SK-N-SH (cell line): ENCODE measurements at regions not wholly inside any gene's neighbourhood (a gene's known extent, or its start where the extent isn't known, plus 50 kb on each side); places are given as distances from the start of the nearest gene placed in this dataset.

ENCODE experiments used
- CTCF ChIA-PET: fragments of 300-600, 350-600 bp; formaldehyde crosslinking; extraction: SDS; loops from one replicate; lab custom pipeline; 2021; lab: Yijun Ruan, JAX
- POLR2A ChIA-PET: fragments of 350-600 bp; sonication (Branson Sonifier 250); formaldehyde crosslinking; extraction: SDS; loops from one replicate; lab custom pipeline; 2020; ENCODE audit warnings: antibody characterized with exemption, inconsistent platforms; lab: Yijun Ruan, JAX
- DNase-seq: peaks from one replicate; pipeline ENCODE4 v3.0.0; 2012
- H2AFZ ChIP-seq: fragments of 200-600 bp; sonication (generic); 2 replicates; pipeline ENCODE4 v1.8.1; 2016; ENCODE audit warnings: antibody characterized with exemption, mild to moderate bottlenecking, low read depth
- H3F3A ChIP-seq: fragments of 200-600 bp; sonication (generic); replicated peaks from 2 replicates; pipeline ENCODE3; 2016; ENCODE audit warnings: antibody characterized with exemption, mild to moderate bottlenecking; ENCODE audit not compliant: insufficient read depth
- H3K27ac ChIP-seq, 2 experiments: fragments of 200-500 bp in 1 of 2; fragments of 200-600 bp in 1 of 2; sonication (Bioruptor generic) in 1 of 2; sonication (generic), shearing (Covaris generic) in 1 of 2; 2 replicates each; pipeline versions ENCODE4 v1.5.1 to v1.6.1; 2014 to 2016; ENCODE audit warnings: low read depth in 2 of 2, inconsistent platforms in 1 of 2, low read length in 1 of 2, mild to moderate bottlenecking in 1 of 2, mixed read lengths in 1 of 2
- H3K27me3 ChIP-seq: fragments of 200-600 bp; sonication (generic), shearing (Covaris generic); 2 replicates; pipeline ENCODE4 v1.6.1; 2016; ENCODE audit warnings: mixed run types; ENCODE audit not compliant: insufficient read depth
- H3K36me3 ChIP-seq, 2 experiments: fragments of 200-500 bp in 1 of 2; fragments of 200-600 bp in 1 of 2; sonication (Bioruptor generic) in 1 of 2; sonication (generic) in 1 of 2; replicated peaks in 1 of 2; 2 replicates each; pipeline versions ENCODE3 to v1.5.1; 2014 to 2016; ENCODE audit warnings: low read length in 1 of 2, mild to moderate bottlenecking in 1 of 2; ENCODE audit not compliant: insufficient read depth in 2 of 2, control insufficient read depth in 1 of 2
- H3K4me1 ChIP-seq, 2 experiments: fragments of 200-500 bp in 1 of 2; fragments of 200-600 bp in 1 of 2; sonication (Bioruptor generic) in 1 of 2; sonication (generic), shearing (Covaris generic) in 1 of 2; 2 replicates each; pipeline versions ENCODE4 v1.5.1 to v1.6.1; 2014 to 2016; ENCODE audit warnings: low read depth in 1 of 2, low read length in 1 of 2, mixed run types in 1 of 2; ENCODE audit not compliant: insufficient read depth in 2 of 2, control insufficient read depth in 1 of 2
- H3K4me2 ChIP-seq: fragments of 200-600 bp; sonication (generic), shearing (Covaris generic); 2 replicates; pipeline ENCODE4 v1.6.1; 2017; ENCODE audit warnings: mixed run types
- H3K4me3 ChIP-seq, 2 experiments: fragments of 200-500 bp in 1 of 2; fragments of 200-600 bp in 1 of 2; sonication (Bioruptor generic) in 1 of 2; sonication (generic), shearing (Covaris generic) in 1 of 2; 2 replicates each; pipeline versions ENCODE4 v1.5.1 to v1.8.1; 2014 to 2016; ENCODE audit warnings: low read depth in 2 of 2, inconsistent platforms in 1 of 2, low read length in 1 of 2, mild to moderate bottlenecking in 1 of 2, mixed read lengths in 1 of 2, moderate library complexity in 1 of 2
- H3K79me2 ChIP-seq: fragments of 200-600 bp; sonication (generic); 2 replicates; pipeline ENCODE4 v1.8.1; 2017; ENCODE audit warnings: mild to moderate bottlenecking; ENCODE audit not compliant: insufficient read depth
- H3K9ac ChIP-seq: fragments of 200-600 bp; sonication (generic); 2 replicates; pipeline ENCODE4 v1.6.1; 2017; ENCODE audit warnings: mixed run types
- H3K9me2 ChIP-seq: fragments of 200-600 bp; sonication (generic); 2 replicates; pipeline ENCODE4 v1.6.1; 2017; ENCODE audit warnings: mixed run types
- H3K9me3 ChIP-seq: fragments of 200-600 bp; sonication (generic); 2 replicates; pipeline ENCODE4 v1.6.1; 2017; ENCODE audit warnings: mixed run types, mild to moderate bottlenecking, moderate library complexity
- H4K20me1 ChIP-seq: fragments of 200-600 bp; sonication (generic); 2 replicates; pipeline ENCODE4 v1.6.1; 2017; ENCODE audit warnings: mild to moderate bottlenecking, mixed run types; ENCODE audit not compliant: insufficient read depth
- CHD2 ChIP-seq: fragments of 150-350 bp; IDR thresholded peaks from 2 replicates; pipeline ENCODE4 v1.6.1; 2018; ENCODE audit warnings: low read length; ENCODE audit not compliant: partially characterized antibody
- FOSL2 ChIP-seq: IDR thresholded peaks from 2 replicates; pipeline ENCODE4 v1.4.0; 2012; ENCODE audit warnings: low read depth, mild to moderate bottlenecking, moderate library complexity, borderline replicate concordance
- GABPA ChIP-seq: IDR thresholded peaks from 2 replicates; pipeline ENCODE4 v1.4.0; 2012; ENCODE audit warnings: low read depth, mild to moderate bottlenecking
- JUND ChIP-seq: IDR thresholded peaks from 2 replicates; pipeline ENCODE4 v1.4.0; 2012
- MEF2A ChIP-seq: IDR thresholded peaks from 2 replicates; pipeline ENCODE4 v1.4.0; 2012; ENCODE audit warnings: low read depth, borderline replicate concordance
- MXI1 ChIP-seq: IDR thresholded peaks from 2 replicates; pipeline ENCODE4 v1.6.1; 2012; ENCODE audit warnings: mild to moderate bottlenecking, low read depth, low read length, improper control_type of control experiment
- RAD21 ChIP-seq: IDR thresholded peaks from 2 replicates; pipeline ENCODE4 v1.6.1; 2012; ENCODE audit warnings: mild to moderate bottlenecking, low read length
- SIN3A ChIP-seq: IDR thresholded peaks from 2 replicates; pipeline ENCODE4 v1.6.1; 2012; ENCODE audit warnings: low read depth, mild to moderate bottlenecking, low read length, moderate library complexity, borderline replicate concordance
- SMC3 ChIP-seq: IDR thresholded peaks from 2 replicates; pipeline ENCODE4 v1.6.1; 2012; ENCODE audit warnings: low read depth, low read length, improper control_type of control experiment
- TCF12 ChIP-seq: IDR thresholded peaks from 2 replicates; pipeline ENCODE4 v1.4.0; 2012
- WGBS: methylation state at CpG from one replicate; pipeline ENCODE4 v1.1.6; 2017; ENCODE audit warnings: low lambda C conversion rate; 5-methylcytosine and 5-hydroxymethylcytosine counted together
- TF ChIP-seq, protein P1 (sequence below): IDR thresholded peaks from 2 replicates; pipeline ENCODE4 v1.6.1; 2012; ENCODE audit warnings: mild to moderate bottlenecking, low read depth, low read length, moderate library complexity
- TF ChIP-seq, protein P2 (sequence below): IDR thresholded peaks from 2 replicates; pipeline ENCODE4 v1.4.0; 2012; ENCODE audit warnings: low read depth
- TF ChIP-seq, protein P3 (sequence below): fragments of 200-600 bp; sonication (generic); IDR thresholded peaks from 2 replicates; pipeline ENCODE4 v1.6.1; 2017; ENCODE audit warnings: antibody characterized with exemption, mild to moderate bottlenecking, moderate library complexity
- TF ChIP-seq, protein P4 (sequence below): IDR thresholded peaks from 2 replicates; pipeline ENCODE4; 2012

DNA sequence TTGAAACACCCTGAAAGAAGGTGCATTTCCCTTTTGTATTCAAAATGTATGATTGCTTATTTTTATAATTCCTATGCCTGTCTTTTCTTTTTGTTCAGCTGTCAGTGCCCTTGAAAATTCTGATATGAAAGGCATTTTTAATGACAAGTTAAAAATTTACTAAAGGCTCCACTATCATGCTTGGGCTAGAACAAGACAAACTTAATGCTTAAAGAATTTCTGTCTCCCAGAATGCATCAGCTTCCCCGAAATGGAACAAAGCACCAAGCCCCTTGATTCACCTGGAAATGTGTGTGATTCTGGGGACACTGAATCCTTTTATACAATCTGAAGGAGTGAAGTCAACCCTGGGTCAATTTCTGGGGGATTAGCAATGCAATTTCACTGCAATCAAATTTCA lies 457.5 kb downstream of the LMO4 start:
- no peaks in the 10 kb centered on the region for H3F3A ChIP-seq
- ChIA-PET CTCF (no interaction called here), POLR2A (no interaction called here)
- no peak overlapping the region for H2AFZ ChIP-seq
- H3K9ac ChIP-seq: no peak overlapping the region
- H3K9me2 ChIP-seq: no peaks in the 10 kb centered on the region
- no peaks in the 10 kb centered on the region for H4K20me1 ChIP-seq
- H3K4me2 ChIP-seq: no peak overlapping the region
- no peaks in the 10 kb centered on the region for H3K27me3 ChIP-seq
- H3K4me3 ChIP-seq: no peak overlapping the region
- WGBS: 46% methylated on average over 1 of the region's 1 CpG
- H3K36me3 ChIP-seq: no peaks in the 10 kb centered on the region
- TF ChIP-seq GABPA (no peak), TCF12 (no peak)
- no peaks in the 10 kb centered on the region for H3K4me1 ChIP-seq
- no peaks in the 10 kb centered on the region for H3K79me2 ChIP-seq
- DNase-seq: no peak
- no peaks in the 10 kb centered on the region for H3K9me3 ChIP-seq
- no peak overlapping the region for H3K27ac ChIP-seq

DNA sequence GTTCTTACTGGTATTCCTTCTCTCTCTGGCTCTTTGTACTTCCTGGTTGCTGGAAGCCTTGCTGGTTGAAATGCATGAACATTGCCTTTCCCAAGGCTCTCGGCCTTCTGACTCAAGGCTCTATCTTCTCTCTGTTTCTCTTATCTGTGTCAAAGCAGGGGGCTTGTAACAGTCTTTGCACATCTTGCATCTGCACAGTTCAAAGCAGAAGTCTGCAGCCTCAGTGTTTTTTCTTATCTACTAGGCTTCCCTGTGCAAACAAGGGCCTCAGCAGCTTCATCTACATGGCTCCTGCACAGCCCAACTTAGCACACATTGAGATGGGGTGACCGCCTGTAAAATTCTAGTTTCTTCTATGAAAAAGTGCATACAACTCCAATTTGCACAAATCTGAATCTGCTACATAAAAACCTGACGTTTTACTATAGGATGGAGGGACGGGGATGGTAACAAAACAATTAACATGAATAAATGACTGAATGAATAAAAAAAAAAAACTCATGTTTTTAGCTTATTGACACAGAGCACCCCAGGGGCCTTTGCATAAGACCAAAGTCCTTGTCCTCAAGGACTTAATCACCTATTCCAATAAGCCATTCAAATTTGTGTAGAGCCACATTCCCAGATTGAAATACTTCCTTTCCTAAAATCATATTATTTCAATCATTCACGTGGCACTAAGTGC lies 458.3 kb downstream of the LMO4 start:
- Histone ChIP-seq H2AFZ (no peak overlapping the region), H3F3A (no peaks in the 10 kb centered on the region), H3K36me3 (no peaks in the 10 kb centered on the region), H3K27me3 (no peaks in the 10 kb centered on the region), H3K79me2 (no peaks in the 10 kb centered on the region), H4K20me1 (no peaks in the 10 kb centered on the region), H3K9me3 (no peaks in the 10 kb centered on the region), H3K9ac (no peak overlapping the region), H3K4me1 (no peaks in the 10 kb centered on the region), H3K4me2 (no peak overlapping the region), H3K4me3 (no peak overlapping the region), H3K9me2 (no peaks in the 10 kb centered on the region), H3K27ac (no peak overlapping the region)
- no peak for TF ChIP-seq JUND
- TF ChIP-seq SMC3: no peak
- no peak for TF ChIP-seq GABPA
- TF ChIP-seq, protein P1, sequence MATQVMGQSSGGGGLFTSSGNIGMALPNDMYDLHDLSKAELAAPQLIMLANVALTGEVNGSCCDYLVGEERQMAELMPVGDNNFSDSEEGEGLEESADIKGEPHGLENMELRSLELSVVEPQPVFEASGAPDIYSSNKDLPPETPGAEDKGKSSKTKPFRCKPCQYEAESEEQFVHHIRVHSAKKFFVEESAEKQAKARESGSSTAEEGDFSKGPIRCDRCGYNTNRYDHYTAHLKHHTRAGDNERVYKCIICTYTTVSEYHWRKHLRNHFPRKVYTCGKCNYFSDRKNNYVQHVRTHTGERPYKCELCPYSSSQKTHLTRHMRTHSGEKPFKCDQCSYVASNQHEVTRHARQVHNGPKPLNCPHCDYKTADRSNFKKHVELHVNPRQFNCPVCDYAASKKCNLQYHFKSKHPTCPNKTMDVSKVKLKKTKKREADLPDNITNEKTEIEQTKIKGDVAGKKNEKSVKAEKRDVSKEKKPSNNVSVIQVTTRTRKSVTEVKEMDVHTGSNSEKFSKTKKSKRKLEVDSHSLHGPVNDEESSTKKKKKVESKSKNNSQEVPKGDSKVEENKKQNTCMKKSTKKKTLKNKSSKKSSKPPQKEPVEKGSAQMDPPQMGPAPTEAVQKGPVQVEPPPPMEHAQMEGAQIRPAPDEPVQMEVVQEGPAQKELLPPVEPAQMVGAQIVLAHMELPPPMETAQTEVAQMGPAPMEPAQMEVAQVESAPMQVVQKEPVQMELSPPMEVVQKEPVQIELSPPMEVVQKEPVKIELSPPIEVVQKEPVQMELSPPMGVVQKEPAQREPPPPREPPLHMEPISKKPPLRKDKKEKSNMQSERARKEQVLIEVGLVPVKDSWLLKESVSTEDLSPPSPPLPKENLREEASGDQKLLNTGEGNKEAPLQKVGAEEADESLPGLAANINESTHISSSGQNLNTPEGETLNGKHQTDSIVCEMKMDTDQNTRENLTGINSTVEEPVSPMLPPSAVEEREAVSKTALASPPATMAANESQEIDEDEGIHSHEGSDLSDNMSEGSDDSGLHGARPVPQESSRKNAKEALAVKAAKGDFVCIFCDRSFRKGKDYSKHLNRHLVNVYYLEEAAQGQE: no peak
- TF ChIP-seq CHD2: no peak
- no peak for TF ChIP-seq MXI1
- no peak for TF ChIP-seq MEF2A
- 75% methylated on average over 5 of the region's 5 CpGs for WGBS
- no peak for DNase-seq
- CTCF ChIA-PET: no interaction called here
- POLR2A ChIA-PET: no interaction called here

DNA sequence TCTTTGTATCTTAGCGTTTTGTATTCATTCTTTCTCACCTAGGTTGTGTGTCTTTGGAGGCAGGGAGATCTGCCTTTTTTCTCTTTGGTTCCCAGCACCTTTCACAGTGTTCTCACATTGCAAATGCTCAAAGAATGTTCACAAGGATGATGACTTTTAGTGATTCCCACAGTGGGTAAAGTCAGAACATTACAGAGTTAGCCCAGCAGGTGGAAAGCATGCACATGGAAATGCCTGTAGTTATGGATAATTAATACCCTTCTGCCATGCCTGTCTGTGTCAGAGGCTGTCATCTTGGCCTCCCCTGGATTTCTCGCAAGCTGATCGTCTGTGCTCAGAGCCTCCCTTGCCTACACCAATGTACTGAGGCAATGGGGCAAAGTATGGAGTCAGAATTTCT lies 458.9 kb downstream of the LMO4 start:
- H3K4me1 ChIP-seq: no peaks in the 10 kb centered on the region
- H3K9me2 ChIP-seq: no peaks in the 10 kb centered on the region
- H2AFZ ChIP-seq: no peak overlapping the region
- no peak overlapping the region for H3K4me3 ChIP-seq
- CTCF ChIA-PET: no interaction called here
- no peaks in the 10 kb centered on the region for H3K79me2 ChIP-seq
- H3K9ac ChIP-seq: no peak overlapping the region
- DNase-seq: no peak
- no peaks in the 10 kb centered on the region for H3K27me3 ChIP-seq
- no peak overlapping the region for H3K4me2 ChIP-seq
- H3F3A ChIP-seq: no peaks in the 10 kb centered on the region
- TF ChIP-seq, protein P2, sequence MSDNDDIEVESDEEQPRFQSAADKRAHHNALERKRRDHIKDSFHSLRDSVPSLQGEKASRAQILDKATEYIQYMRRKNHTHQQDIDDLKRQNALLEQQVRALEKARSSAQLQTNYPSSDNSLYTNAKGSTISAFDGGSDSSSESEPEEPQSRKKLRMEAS: 0 out of 2 replicates have a peak, but pooled peaks have one; percentile 20
- TF ChIP-seq JUND (0 out of 2 replicates have a peak, but pooled peaks have one; percentile 11), RAD21 (peak; percentile 26; the same call in 1 of the 2 replicates), FOSL2 (no peak), SIN3A (no peak), TCF12 (peak; percentile 26; the same call in 1 of the 2 replicates)
- TF ChIP-seq, protein P3, sequence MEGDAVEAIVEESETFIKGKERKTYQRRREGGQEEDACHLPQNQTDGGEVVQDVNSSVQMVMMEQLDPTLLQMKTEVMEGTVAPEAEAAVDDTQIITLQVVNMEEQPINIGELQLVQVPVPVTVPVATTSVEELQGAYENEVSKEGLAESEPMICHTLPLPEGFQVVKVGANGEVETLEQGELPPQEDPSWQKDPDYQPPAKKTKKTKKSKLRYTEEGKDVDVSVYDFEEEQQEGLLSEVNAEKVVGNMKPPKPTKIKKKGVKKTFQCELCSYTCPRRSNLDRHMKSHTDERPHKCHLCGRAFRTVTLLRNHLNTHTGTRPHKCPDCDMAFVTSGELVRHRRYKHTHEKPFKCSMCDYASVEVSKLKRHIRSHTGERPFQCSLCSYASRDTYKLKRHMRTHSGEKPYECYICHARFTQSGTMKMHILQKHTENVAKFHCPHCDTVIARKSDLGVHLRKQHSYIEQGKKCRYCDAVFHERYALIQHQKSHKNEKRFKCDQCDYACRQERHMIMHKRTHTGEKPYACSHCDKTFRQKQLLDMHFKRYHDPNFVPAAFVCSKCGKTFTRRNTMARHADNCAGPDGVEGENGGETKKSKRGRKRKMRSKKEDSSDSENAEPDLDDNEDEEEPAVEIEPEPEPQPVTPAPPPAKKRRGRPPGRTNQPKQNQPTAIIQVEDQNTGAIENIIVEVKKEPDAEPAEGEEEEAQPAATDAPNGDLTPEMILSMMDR: peak; percentile 43; the same call in 1 of the 2 replicates
- TF ChIP-seq, protein P4, sequence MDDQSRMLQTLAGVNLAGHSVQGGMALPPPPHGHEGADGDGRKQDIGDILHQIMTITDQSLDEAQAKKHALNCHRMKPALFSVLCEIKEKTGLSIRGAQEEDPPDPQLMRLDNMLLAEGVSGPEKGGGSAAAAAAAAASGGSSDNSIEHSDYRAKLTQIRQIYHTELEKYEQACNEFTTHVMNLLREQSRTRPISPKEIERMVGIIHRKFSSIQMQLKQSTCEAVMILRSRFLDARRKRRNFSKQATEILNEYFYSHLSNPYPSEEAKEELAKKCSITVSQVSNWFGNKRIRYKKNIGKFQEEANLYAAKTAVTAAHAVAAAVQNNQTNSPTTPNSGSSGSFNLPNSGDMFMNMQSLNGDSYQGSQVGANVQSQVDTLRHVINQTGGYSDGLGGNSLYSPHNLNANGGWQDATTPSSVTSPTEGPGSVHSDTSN: peak; percentile 47
- TF ChIP-seq, all 33 proteins: peak for 6
- Histone ChIP-seq H3K9me3 (no peaks in the 10 kb centered on the region), H3K36me3 (no peaks in the 10 kb centered on the region), H4K20me1 (no peaks in the 10 kb centered on the region), H3K27ac (no peak overlapping the region)
- POLR2A ChIA-PET: no interaction called here
- WGBS: 25% methylated on average over 3 of the region's 3 CpGs
